ENCODE measurements at regions not wholly inside any gene's neighbourhood (a gene's known extent, or its start where the extent isn't known, plus 50 kb on each side); places are given as distances from the start of the nearest gene placed in this dataset.

- no peak overlapping the region for H3K4me2 ChIP-seq
- no peaks in the 10 kb centered on the region for H3K79me2 ChIP-seq (ENCODE audit: insufficient read depth, low read depth)
- no peaks in the 10 kb centered on the region for H3K4me1 ChIP-seq (ENCODE audit: low read depth, poor library complexity, severe bottlenecking)
- no peak overlapping the region for H2AFZ ChIP-seq (ENCODE audit: low read depth)
- H3K27me3 ChIP-seq (ENCODE audit: insufficient read depth, low read depth) = no peaks in the 10 kb centered on the region
- H3K36me3 ChIP-seq (ENCODE audit: insufficient read depth) = no peaks in the 10 kb centered on the region
- H3K9ac ChIP-seq = no peak overlapping the region
- no peak overlapping the region for H3K27ac ChIP-seq
- H4K20me1 ChIP-seq (ENCODE audit: insufficient read depth) = no peaks in the 10 kb centered on the region
- no peak overlapping the region for H3K4me3 ChIP-seq (IDR thresholded peaks at IDR 0.05; ENCODE audit: insufficient read depth, low read depth, low read length)
- no peak for TF ChIP-seq CTCF (conservative IDR thresholded peaks at IDR 0.05; ENCODE audit: low read depth, low read length)
Measured at GRCh38 chr12:5267603-5268423, 164.1 kb upstream of the NTF3 start.

GRCh38 chr12:5268424-5269210 lies 163.3 kb upstream of the NTF3 start:
- Histone ChIP-seq H2AFZ (ENCODE audit: low read depth) (no peak overlapping the region), H3K4me3 (IDR thresholded peaks at IDR 0.05; ENCODE audit: insufficient read depth, low read depth, low read length) (no peak overlapping the region), H3K27me3 (ENCODE audit: insufficient read depth, low read depth) (no peaks in the 10 kb centered on the region), H3K4me1 (ENCODE audit: low read depth, poor library complexity, severe bottlenecking) (no peaks in the 10 kb centered on the region), H3K27ac (no peak overlapping the region), H4K20me1 (ENCODE audit: insufficient read depth) (no peaks in the 10 kb centered on the region), H3K79me2 (ENCODE audit: insufficient read depth, low read depth) (no peaks in the 10 kb centered on the region), H3K4me2 (no peak overlapping the region), H3K9ac (no peak overlapping the region), H3K36me3 (ENCODE audit: insufficient read depth) (no peaks in the 10 kb centered on the region)
- no peak for TF ChIP-seq CTCF (conservative IDR thresholded peaks at IDR 0.05; ENCODE audit: low read depth, low read length)

GRCh38 chr12:5269846-5270245 lies 162.1 kb upstream of the NTF3 start:
- no peaks in the 10 kb centered on the region for H3K36me3 ChIP-seq (ENCODE audit: insufficient read depth)
- TF ChIP-seq CTCF (conservative IDR thresholded peaks at IDR 0.05; ENCODE audit: low read depth, low read length) = no peak
- H3K4me3 ChIP-seq (IDR thresholded peaks at IDR 0.05; ENCODE audit: insufficient read depth, low read depth, low read length) = no peak overlapping the region
- no peaks in the 10 kb centered on the region for H4K20me1 ChIP-seq (ENCODE audit: insufficient read depth)
- H3K27ac ChIP-seq = no peak overlapping the region
- H3K9ac ChIP-seq = no peak overlapping the region
- no peaks in the 10 kb centered on the region for H3K79me2 ChIP-seq (ENCODE audit: insufficient read depth, low read depth)
- H3K4me1 ChIP-seq (ENCODE audit: low read depth, poor library complexity, severe bottlenecking) = no peaks in the 10 kb centered on the region
- H2AFZ ChIP-seq (ENCODE audit: low read depth) = no peak overlapping the region
- H3K4me2 ChIP-seq = no peak overlapping the region
- H3K27me3 ChIP-seq (ENCODE audit: insufficient read depth, low read depth) = no peaks in the 10 kb centered on the region

GRCh38 chr12:5272018-5272785 lies 159.7 kb upstream of the NTF3 start:
- no peaks in the 10 kb centered on the region for H3K4me1 ChIP-seq (ENCODE audit: low read depth, poor library complexity, severe bottlenecking)
- H3K79me2 ChIP-seq (ENCODE audit: insufficient read depth, low read depth) = no peaks in the 10 kb centered on the region
- H3K36me3 ChIP-seq (ENCODE audit: insufficient read depth) = no peaks in the 10 kb centered on the region
- H3K4me3 ChIP-seq (IDR thresholded peaks at IDR 0.05; ENCODE audit: insufficient read depth, low read depth, low read length) = no peak overlapping the region
- no peak overlapping the region for H3K4me2 ChIP-seq
- no peaks in the 10 kb centered on the region for H4K20me1 ChIP-seq (ENCODE audit: insufficient read depth)
- H2AFZ ChIP-seq (ENCODE audit: low read depth) = no peak overlapping the region
- no peak overlapping the region for H3K9ac ChIP-seq
- no peak for TF ChIP-seq CTCF (conservative IDR thresholded peaks at IDR 0.05; ENCODE audit: low read depth, low read length)
- H3K27ac ChIP-seq = no peak overlapping the region
- H3K27me3 ChIP-seq (ENCODE audit: insufficient read depth, low read depth) = no peaks in the 10 kb centered on the region
